UCSD-AML1 (cell line): ENCODE measurements at regions not wholly inside any gene's neighbourhood (a gene's known extent, or its start where the extent isn't known, plus 50 kb on each side); places are given as distances from the start of the nearest gene placed in this dataset.
"Not testable (repeated sequence)": the region's sequence is repeated elsewhere in the genome, so short reads cannot be mapped to it uniquely, and the experiment has no call there.

Experiments used
- DNase-seq: peaks from one replicate; lab custom pipeline; 2025; ENCODE audit not compliant: unreplicated experiment; lab: John Stamatoyannopoulos, UW

DNA sequence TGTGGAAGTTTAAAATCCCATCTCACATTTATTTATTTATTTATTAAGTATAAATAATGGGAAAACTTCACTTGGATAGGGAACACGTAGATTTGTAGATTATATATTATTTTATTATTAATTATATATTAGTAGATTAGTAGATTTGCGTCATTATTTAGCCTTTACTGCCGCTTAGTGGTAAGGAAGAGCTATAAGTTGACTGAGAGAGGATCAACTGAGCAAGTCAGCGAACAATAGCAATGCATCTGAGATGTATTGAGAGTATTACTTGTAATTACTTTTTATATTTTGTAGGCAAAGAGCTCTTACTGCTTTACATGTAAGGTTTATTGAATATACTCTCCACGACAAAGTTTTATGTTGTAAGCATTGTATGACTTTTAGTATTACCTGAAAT, 244.5 kb upstream of the ANKRD30A start:
- no peak for DNase-seq

DNA sequence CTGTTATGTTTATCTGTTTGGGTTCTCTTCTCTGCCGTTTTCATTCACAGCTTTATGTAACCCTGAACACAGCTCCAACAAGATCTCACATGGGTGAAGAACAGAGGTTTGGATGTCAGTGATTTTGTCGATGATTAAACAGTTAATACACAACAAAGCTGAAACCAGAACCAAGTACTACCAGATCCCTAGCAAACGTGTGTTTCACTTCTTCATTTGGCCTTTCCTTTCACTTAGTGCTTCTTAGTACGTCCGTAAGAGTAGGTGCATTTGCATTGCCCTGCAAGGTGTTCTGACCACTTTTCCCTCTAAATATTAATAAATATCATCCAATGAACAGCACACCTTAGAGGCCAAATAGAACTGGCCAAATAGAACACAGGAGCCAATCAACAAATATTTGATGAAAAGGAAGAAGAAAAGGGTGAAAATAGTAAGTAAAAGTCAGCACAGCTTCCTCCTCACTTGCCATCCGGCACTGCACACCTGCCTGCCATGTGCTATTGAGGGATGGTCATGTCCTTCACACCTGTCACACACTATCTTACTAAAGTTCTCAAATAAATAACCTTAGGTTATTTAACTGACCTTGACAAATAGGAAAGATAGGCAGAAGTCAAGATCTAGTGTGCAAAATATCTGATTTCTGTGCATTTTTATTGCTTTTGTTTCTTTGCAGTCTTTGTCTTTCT, 252.6 kb upstream of the ANKRD30A start:
- DNase-seq: no peak

DNA sequence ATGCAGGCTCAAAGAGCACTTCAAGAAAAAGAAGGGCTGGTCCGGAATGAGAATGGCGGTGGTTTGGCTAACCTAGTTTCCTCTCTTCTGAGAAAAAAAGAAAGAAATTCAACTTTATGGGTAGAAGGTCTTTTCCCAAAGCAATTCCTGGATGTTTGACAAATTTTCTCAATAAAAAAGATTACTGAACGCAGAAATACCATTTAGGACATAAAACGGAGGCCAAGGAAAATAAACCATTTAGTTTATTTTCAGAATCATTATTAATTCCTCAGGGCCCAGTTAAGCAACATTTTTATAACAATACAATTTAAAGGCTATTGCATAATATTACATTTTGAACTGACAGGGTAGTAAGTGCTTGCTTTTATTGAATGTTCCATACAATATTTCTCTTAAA, 284.6 kb upstream of the ANKRD30A start:
- no peak for DNase-seq

DNA sequence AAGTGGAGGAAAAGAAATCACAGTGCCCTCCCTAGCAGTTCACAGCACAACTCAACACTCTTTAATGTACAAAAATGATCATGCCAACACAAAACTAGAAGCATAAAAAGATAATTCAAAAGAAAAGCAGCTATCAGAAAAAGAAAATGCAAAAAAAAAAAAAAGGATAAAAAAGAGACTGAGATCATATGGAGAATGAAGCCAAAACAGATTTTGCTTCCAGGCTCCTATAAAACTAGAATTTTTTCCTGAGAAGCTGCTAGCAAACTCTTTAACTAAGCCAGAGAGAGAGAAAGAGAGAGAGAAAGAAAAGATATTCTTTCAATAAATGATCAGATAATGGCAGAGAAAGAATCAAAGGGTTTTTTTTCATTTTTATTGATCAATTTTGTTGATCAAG, 288.0 kb upstream of the ANKRD30A start:
- DNase-seq: no peak

DNA sequence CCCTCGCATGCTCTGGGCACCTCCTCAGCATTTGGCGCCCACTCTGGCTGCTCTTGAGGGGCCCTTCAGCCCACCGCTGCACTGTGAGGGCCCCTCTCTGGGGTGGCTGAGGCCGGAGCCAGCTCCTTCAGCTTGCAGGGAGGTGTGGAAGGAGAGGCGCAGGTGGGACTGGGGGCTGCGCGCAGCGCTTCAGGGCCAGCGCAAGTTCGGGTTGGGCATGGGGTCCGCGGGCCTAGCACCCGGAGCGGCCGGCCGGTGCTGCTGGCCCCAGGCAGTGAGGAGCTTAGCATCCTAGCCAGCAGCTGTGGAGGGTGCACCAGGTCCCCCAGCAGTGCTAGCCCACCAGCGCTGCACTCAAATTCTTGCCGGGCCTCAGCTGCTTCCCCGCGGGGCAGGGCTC, 305.6 kb upstream of the ANKRD30A start:
- no peak for DNase-seq

DNA sequence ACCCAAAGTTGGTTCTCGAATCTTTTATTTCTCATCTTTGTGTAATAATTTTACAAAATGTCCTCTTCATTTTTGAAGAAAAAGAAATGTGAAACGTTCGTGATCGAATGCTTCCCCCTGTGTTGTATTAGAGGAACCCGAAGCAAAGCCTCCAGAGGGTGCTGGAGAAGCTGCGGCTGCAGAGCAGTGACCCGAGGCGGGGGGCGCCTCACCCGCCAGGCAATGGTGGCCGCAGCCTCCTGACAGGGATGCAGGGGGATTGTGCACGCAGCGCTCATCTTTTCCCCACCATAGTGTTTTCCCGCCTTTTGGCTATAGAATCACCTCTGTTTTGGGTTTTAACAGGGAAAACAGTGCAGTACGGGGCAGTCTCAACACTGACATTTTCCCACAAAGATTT, 307.5 kb upstream of the ANKRD30A start:
- DNase-seq: no peak

DNA sequence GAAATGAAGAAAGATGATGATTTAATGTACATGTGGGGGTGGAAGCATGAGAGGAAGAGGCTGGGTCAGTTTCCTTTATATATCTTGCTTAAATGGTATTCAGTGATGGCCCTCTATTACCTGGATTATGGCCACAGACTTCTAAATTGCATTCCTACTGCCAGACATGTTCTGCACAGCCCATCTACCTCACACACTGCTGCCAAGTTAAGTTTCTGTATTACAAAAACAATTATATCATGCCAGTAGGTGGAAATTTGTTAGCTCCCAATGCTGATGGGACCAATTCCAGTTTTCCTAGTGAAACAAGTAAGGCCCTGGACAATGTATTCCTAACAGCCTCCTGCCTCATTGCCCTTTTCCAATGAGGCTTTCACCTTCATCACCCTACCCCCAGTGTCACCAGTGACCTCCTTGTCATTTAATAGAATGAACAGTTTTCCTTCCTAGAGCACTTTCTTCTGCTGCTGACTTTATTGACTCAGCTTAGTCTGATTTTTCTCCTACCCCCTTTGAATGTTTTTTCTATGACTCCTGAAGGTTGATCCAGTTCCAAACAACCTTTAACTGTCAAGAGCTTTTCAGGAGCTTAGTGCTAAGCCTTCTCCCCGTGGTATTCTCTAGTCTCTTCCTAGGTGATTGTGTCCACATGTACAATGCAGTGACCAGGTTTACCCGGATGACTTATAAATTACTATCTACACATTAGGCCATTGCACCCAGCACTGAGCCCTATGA, 316.6 kb upstream of the ANKRD30A start:
- no peak for DNase-seq

DNA sequence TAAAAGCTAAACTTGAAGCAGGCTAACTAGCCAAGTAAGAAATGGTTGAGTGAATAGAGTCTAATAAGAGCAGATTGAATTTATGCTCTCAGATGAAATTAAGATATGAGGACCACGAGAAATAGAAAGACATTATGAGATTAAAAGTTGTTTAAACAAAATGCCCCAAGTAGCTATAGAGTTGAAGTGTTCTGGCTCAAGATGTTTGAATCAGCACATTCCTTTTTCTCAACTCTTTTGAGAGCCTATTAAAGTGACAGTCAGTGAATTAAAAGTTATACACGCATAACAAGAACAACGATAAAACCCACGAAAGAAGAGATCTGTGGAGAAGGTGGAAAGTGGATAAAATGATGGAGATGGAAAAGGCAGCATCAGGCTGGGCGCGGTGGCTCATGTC, 322.2 kb upstream of the ANKRD30A start:
- DNase-seq: no peak

DNA sequence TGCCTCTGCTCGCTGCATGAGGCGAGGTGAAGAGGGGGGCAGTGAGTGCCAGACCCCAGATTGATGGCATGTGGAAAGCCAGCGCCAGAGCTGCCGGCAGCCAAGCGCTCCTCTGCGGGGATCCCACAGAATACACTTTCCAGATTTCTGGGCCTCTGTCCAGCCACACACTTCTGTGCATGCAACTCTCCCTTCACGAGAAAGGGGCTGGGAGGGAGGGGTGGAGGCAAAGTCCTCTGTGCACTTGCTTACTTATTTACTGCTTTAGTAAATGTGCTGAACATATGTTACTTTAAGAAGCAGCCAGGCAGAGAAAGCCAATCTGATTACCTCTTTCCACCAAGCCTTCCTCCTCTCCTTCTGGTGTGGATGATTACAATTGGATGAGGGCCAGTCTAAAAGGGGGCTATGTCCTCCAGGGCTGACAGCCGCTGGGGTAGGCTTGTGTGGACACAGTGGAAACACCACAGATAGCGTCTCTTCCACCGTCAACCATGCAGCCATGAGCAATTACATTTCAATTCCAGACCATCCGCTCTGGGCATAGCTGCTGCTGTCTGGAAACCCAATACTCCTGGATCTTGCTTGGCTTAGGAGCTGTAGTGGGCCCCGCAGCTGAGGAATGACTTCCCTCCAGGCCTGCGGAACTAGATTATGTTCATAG, 322.8 kb upstream of the ANKRD30A start:
- DNase-seq: no peak

DNA sequence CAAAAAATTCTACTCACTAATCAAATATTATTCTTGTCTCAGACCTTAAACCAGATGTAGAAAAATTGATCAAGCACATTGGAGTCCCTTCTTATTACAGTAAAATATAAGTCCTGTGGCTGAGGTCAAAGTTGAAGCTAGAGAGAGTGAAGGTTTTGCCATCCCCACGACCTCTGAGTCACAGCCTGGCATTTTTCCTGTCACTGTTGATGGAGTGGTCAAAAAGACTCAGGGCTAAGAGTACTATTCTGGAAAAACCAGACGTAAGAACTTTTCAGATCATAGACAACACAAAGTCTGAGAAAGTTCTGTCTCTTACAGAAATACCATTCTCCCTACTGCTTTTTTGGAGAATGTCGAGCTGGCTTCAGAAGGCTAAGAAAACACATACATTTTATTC, 323.7 kb upstream of the ANKRD30A start:
- DNase-seq: no peak

DNA sequence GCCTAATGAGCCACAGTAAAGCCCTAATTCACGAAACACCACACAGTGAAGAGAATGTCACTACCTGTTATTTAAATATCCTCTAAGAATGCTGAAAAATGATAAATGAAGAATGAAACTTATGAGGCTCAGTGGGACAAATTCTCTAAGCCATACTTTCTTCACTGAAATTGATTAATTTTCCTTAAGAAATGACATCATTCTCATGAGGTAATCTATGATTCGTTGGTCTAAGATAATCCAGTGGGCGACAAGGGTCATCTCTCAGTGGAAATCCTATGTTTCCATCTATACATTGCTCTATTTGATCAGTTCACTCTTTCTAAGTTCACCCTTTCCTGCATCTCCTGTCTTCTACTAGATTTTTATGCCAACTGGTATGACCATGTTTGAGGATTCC, 330.4 kb upstream of the ANKRD30A start:
- DNase-seq: no peak

DNA sequence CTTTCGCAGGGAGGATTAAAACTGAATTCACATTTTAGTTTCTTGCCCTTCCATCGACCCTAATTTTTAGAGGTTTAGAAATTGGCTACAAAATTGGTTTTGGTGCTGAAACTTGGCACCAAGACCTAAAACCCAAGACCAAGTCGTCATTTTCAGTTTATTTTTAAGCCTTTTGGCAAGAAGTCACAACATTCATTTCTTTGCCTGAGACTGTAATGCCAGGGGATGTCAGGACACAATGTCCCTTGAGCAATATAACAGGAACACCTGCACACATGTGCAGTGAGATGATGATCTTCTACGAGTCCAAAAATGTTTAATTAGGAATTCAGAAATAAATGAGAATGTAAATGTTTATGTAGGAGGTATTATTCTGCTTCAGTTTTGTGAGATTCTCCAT, 335.4 kb upstream of the ANKRD30A start:
- no peak for DNase-seq

DNA sequence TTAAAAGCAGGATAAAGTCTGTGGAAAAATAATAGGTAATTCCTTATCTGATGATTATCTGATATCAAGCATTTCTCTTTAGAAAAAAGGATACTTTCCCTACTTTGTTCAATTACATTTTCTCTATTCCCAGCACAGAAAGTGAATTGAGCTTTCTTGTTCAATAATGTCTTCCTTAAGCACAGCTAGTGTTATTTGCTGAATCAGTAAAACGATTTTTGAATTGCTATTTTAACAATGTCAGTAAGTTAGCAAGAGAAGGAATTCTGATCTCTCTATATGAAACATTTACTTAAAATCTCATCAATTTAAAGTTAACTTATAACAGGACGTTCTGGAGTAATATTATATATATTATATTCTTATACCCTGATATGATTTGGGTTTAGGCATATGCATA, 337.2 kb upstream of the ANKRD30A start:
- no peak for DNase-seq

DNA sequence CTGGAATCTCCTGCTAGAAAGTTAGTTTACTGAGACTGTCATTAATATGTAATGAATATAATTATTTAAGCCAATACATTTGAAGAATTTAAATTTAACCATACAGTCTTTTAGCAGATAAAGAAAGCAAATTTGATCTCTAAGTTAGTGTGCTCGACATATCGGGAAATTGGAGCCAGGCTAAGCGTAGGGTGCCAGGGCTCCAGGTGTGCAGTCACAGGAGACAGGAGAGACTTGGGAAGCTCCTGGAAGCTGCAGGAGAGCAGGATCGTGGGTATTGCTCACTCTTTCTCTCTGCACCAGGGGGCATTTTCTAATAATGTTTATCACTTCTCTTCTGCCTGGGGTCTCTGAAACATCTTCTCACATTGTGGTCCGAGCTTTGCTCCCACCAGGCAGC, 342.0 kb upstream of the ANKRD30A start:
- no peak for DNase-seq

DNA sequence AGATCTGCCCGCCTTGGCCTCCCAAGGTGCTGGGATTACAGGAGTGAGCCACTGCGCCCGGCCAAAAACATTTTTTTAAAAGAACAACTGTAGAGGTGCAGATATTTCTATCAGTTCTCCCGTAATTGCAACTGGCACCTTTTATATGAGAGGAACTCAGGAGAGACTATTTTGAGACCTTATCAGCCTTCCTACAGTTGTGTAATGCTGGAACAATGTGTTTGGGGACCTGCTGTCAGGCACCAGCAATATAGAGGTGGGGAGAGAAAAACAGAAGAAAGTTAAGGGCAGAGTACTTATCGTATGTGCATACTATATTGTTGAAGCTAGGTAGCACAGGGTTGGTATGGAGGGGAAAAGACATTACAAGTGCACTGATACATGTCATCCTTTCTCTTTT, 343.8 kb upstream of the ANKRD30A start:
- DNase-seq: no peak

DNA sequence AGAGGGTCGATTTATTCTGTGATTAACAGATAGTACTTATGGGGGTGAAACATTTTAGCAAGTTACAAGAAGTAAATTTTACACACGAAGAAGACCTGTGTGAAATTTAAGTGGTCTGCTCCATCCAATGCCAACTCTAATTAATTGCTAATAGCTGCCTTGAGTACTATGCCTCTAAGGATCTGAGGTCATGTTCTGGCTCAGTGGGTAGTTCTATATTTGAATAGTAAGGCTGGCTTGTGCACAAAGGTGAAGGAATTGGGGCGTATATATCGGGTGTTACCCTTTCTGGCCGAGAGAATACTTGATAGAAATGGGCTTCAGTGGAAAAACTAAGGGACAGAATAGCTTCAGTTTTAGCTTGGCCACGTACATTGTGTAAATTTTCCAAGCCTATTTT, 345.2 kb upstream of the ANKRD30A start:
- no peak for DNase-seq

DNA sequence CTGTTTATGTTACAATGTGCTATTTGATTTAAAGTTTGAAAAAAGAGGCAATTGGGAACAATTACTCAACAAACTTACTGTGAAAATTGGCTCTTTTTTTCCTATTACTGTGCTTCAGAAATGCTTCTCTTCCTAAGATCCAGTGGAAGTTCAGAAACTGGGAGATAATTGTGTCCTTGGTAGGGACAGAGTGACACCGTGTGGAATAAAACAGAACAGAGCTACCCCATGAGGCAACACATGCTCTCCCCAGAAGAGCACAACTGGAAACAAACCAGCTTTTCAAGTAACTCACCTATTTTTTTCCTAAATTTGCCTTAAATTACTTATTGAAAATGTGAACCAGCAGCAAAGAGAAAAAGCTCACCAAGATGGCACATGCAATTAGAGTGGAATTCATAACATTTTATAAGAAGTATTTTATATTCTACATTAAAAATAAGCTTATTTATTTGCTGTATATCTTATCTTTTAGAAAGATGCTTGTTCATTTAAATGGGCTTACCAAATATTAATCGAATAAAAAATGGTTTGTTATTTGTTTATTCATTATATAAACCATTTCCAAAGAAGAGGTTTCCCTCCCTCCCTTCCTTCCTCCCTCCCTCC, 346.1 kb upstream of the ANKRD30A start:
- DNase-seq: no peak

DNA sequence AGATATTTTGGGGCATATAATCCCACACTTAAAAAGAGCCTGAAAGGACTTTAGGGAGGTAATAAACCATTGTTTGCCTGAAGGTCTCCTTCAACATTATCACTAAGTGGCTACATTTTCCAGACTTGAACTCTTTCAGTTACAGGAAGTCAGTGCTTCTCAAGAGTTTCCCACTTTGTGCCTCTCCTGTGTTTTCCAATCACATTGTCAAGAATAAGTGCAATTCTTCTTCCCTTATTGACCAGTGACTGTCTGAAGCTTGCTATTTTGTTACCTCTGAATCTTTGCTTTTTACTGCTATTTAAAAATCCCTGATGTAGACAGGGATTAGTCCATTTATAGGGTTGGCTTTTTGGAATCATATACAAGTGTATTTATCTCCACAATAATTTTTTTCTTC, 346.7 kb upstream of the ANKRD30A start:
- no peak for DNase-seq

DNA sequence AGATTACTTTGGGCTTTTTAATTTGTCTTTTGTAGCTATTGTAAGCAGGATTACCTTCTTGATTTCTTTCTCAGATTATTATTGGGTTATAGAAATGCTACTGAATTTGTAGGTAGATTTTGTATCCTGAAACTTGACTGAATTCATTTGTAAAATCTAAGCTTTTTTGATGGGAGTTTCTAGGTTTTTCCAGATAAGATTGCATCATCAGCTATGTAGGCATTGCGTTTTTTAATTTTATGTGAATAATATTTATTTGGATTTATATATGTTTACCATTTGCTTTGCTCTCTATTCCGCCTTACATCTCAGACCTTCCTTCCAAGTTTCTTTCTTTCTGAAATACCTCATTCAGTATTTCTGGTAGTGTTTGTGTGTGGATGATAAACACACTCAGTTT, 351.7 kb upstream of the ANKRD30A start:
- DNase-seq: no peak

DNA sequence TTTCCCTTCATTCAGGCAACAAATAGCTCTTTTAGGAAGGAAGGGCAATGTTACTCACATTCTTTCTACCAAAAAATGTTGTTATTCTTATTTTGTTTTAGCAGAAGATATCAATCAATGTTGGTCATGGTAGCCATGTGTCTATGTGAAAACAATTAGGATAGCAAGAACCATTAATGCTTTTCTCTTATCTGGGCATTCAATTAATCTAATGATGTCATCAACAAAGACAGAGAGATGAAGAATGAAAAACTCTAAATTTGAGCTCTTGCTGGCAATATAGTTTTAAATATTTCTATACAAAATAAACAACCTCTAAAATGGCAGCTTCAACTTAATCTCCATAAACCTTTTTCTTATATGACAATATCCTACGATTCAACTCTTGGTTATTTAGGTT, 353.7 kb upstream of the ANKRD30A start:
- DNase-seq: no peak

DNA sequence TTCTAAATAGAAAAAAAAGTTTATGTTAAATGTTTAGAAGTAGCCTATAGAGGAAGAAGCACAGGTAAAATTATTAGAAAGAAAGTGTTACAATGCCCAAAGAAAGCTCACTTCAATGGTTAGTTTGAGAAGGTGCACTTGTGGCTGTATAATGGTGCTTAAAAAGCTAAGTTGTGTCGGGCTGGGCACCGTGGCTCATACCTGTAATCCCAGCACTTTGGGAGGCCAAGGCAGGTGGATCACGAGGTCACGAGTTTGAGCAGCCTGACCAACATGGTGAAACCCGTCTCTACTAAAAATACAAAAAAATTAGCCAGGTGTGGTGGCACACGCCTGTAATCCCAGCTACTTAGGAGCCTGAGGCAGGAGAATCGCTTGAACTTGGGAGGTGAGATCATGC, 355.7 kb upstream of the ANKRD30A start:
- DNase-seq: not testable (repeated sequence)

DNA sequence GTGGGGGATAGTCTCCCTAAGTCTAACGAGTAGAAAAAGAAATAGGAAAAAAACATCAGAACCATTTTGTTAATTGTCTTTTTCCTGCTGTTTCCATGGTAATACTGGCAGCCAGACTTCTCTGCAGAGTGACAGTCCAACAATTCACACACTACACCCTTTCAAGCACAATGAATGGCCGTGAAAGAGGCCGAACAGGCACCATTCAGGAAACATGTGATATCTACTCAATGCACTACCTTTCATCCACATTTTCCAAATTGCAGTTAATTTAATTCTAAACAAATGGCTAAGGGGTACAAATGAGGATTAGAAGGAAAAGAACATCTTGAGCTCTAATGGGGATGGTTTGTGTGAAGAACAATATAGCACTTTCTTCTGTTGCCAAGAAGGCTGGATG, 358.5 kb upstream of the ANKRD30A start:
- DNase-seq: no peak
